ENCODE measurements at regions not wholly inside any gene's neighbourhood (a gene's known extent, or its start where the extent isn't known, plus 50 kb on each side); places are given as distances from the start of the nearest gene placed in this dataset.

- TF ChIP-seq POLR2A (IDR thresholded peaks at IDR 0.05; ENCODE audit: low read length) = no peak
- TF ChIP-seq GATA1 (IDR thresholded peaks at IDR 0.05; ENCODE audit: low read depth, low read length) = no peak
These were observed 247.9 kb downstream of the ADAM29 start for GRCh38 chr4:175166020-175166419.

Data from erythroblast (primary cell).